HEK293 (cell line): ENCODE measurements at regions not wholly inside any gene's neighbourhood (a gene's known extent, or its start where the extent isn't known, plus 50 kb on each side); places are given as distances from the start of the nearest gene placed in this dataset.
"Not testable (repeated sequence)": the region's sequence is repeated elsewhere in the genome, so short reads cannot be mapped to it uniquely, and the experiment has no call there.

Experiments
- CTCF ChIA-PET: fragments of 350-600 bp; formaldehyde crosslinking; extraction: SDS; loops from one replicate; lab custom pipeline; 2021; ENCODE audit warnings: antibody characterized with exemption; lab: Yijun Ruan, JAX
- POLR2A ChIA-PET: fragments of 300-600 bp; formaldehyde crosslinking; extraction: SDS; loops from one replicate; lab custom pipeline; 2020; ENCODE audit warnings: antibody characterized with exemption, inconsistent platforms; lab: Yijun Ruan, JAX
- H3K27ac ChIP-seq: fragments of 200-500 bp; sonication (Bioruptor generic); 2 replicates; pipeline ENCODE4 v1.5.1; 2014; ENCODE audit warnings: low read depth, low read length, control low read depth, inconsistent platforms; ENCODE audit errors: extremely low read depth
- H3K36me3 ChIP-seq, 2 experiments: fragments of 200-500 bp in 1 of 2; sonication (Bioruptor generic) in 1 of 2; 1 replicate in 1 of 2; 2 replicates in 1 of 2; pipeline ENCODE4 v1.5.1; 2014 to 2017; ENCODE audit warnings: inconsistent platforms in 2 of 2, low read length in 2 of 2; ENCODE audit not compliant: control insufficient read depth in 2 of 2, insufficient read depth in 1 of 2
- H3K4me1 ChIP-seq: fragments of 200-500 bp; sonication (Bioruptor generic); 2 replicates; pipeline ENCODE4 v1.5.1; 2014; ENCODE audit warnings: mild to moderate bottlenecking, low read length, inconsistent platforms; ENCODE audit not compliant: control insufficient read depth, insufficient read depth
- H3K4me3 ChIP-seq: 2 replicates; pipeline ENCODE4 v1.5.1; 2011; ENCODE audit warnings: low read depth, mild to moderate bottlenecking, control low read depth, low read length, moderate library complexity
- H3K9me3 ChIP-seq: fragments of 200-500 bp; sonication (Bioruptor generic); 2 replicates; pipeline ENCODE4 v1.5.1; 2014; ENCODE audit warnings: low read depth, low read length, inconsistent platforms; ENCODE audit not compliant: control insufficient read depth, insufficient read depth
- KLF10 ChIP-seq: fragments of 450-650 bp; IDR thresholded peaks from 2 replicates; pipeline ENCODE4 v1.5.1; 2018; ENCODE audit warnings: missing biosample characterization, mild to moderate bottlenecking, missing genetic modification characterization
- MYNN ChIP-seq: fragments of 450-650 bp; formaldehyde crosslinking; IDR thresholded peaks from 2 replicates; pipeline ENCODE4 v1.5.1; 2016; ENCODE audit warnings: missing biosample characterization, missing genetic modification characterization, borderline replicate concordance
- MZF1 ChIP-seq: fragments of 450-650 bp; formaldehyde crosslinking; IDR thresholded peaks from 2 replicates; pipeline ENCODE4 v1.5.1; 2017; ENCODE audit warnings: missing biosample characterization, missing genetic modification characterization, borderline replicate concordance
- OSR2 ChIP-seq: fragments of 450-650 bp; formaldehyde crosslinking; IDR thresholded peaks from 2 replicates; pipeline ENCODE4 v1.5.1; 2016; ENCODE audit warnings: missing biosample characterization, missing genetic modification characterization
- PBX3 ChIP-seq: sonication (generic); formaldehyde crosslinking; IDR thresholded peaks from 2 replicates; pipeline ENCODE4 v1.8.1; 2022; ENCODE audit warnings: mild to moderate bottlenecking, moderate library complexity, missing genetic modification reagents
- PRDM10 ChIP-seq: fragments of 450-650 bp; formaldehyde crosslinking; IDR thresholded peaks from 2 replicates; pipeline ENCODE4 v1.5.1; 2016; ENCODE audit warnings: missing biosample characterization, missing genetic modification characterization
- SCRT2 ChIP-seq: fragments of 450-650 bp; formaldehyde crosslinking; IDR thresholded peaks from 2 replicates; pipeline ENCODE4 v1.5.1; 2016; ENCODE audit warnings: missing biosample characterization, missing genetic modification characterization
- ZBTB11 ChIP-seq: fragments of 450-650 bp; formaldehyde crosslinking; conservative IDR thresholded peaks from 2 replicates; pipeline ENCODE4 v1.5.1; 2016; ENCODE audit warnings: low read depth, missing biosample characterization, missing genetic modification characterization
- ZNF146 ChIP-seq: fragments of 450-650 bp; formaldehyde crosslinking; IDR thresholded peaks from 2 replicates; pipeline ENCODE4 v1.5.1; 2016; ENCODE audit warnings: missing biosample characterization, missing genetic modification characterization
- ZNF2 ChIP-seq: fragments of 450-650 bp; formaldehyde crosslinking; IDR thresholded peaks from 2 replicates; pipeline ENCODE4 v1.5.1; 2016; ENCODE audit warnings: missing biosample characterization, missing genetic modification characterization
- ZNF239 ChIP-seq: fragments of 450-650 bp; formaldehyde crosslinking; IDR thresholded peaks from 2 replicates; pipeline ENCODE4 v1.5.1; 2016; ENCODE audit warnings: missing biosample characterization, missing genetic modification characterization
- ZNF274 ChIP-seq, 2 experiments: fragments of 200-500 bp in 1 of 2; fragments of 450-650 bp in 1 of 2; sonication (Bioruptor generic) in 1 of 2; formaldehyde crosslinking in 1 of 2; IDR thresholded peaks; 2 replicates each; pipeline versions ENCODE4 v1.5.1 to v1.6.1; 2014 to 2016; ENCODE audit warnings: borderline replicate concordance in 1 of 2, inconsistent platforms in 1 of 2, low read length in 1 of 2, missing biosample characterization in 1 of 2, missing genetic modification characterization in 1 of 2
- ZNF571 ChIP-seq: fragments of 450-650 bp; formaldehyde crosslinking; IDR thresholded peaks from 2 replicates; pipeline ENCODE4 v1.5.0; 2017; ENCODE audit warnings: missing biosample characterization, missing genetic modification characterization
- ZNF660 ChIP-seq: fragments of 450-650 bp; IDR thresholded peaks from 2 replicates; pipeline ENCODE4 v1.5.1; 2018; ENCODE audit warnings: missing biosample characterization, mild to moderate bottlenecking, missing genetic modification characterization
- ZNF701 ChIP-seq: fragments of 450-650 bp; formaldehyde crosslinking; IDR thresholded peaks from 2 replicates; pipeline ENCODE4 v1.5.1; 2016; ENCODE audit warnings: missing biosample characterization, missing genetic modification characterization
- ZNF704 ChIP-seq: fragments of 450-650 bp; formaldehyde crosslinking; IDR thresholded peaks from 2 replicates; pipeline ENCODE4 v1.5.1; 2016; ENCODE audit warnings: missing biosample characterization, missing genetic modification characterization
- ZSCAN18 ChIP-seq: fragments of 450-650 bp; formaldehyde crosslinking; IDR thresholded peaks from 2 replicates; pipeline ENCODE4 v1.5.1; 2016; ENCODE audit warnings: missing biosample characterization, missing genetic modification characterization
- ZSCAN30 ChIP-seq: fragments of 450-650 bp; IDR thresholded peaks from 2 replicates; pipeline ENCODE4 v1.5.1; 2018; ENCODE audit warnings: missing biosample characterization, mild to moderate bottlenecking, missing genetic modification characterization, moderate library complexity
- ZSCAN5A ChIP-seq: fragments of 450-650 bp; formaldehyde crosslinking; IDR thresholded peaks from 2 replicates; pipeline ENCODE4 v1.5.1; 2016; ENCODE audit warnings: missing biosample characterization, missing genetic modification characterization

- TF ChIP-seq ZSCAN18: no peak
- no peak for TF ChIP-seq ZSCAN30 (tag by site-specific recombination)
- TF ChIP-seq OSR2 (tag by site-specific recombination): no peak
- no peak for TF ChIP-seq ZNF704 (tag by site-specific recombination)
- no peak for TF ChIP-seq KLF10
- no peak for TF ChIP-seq MYNN (tag by site-specific recombination)
- no peak for TF ChIP-seq ZNF2 (tag by site-specific recombination)
These were observed 1526.5 kb upstream of the TPTE start (continued) for GRCh38 chr21:8994640-8995511.

- H3K9me3 ChIP-seq, POLR2A ChIA-PET, CTCF ChIA-PET, H3K4me3 ChIP-seq, H3K27ac ChIP-seq, H3K36me3 ChIP-seq, H3K4me1 ChIP-seq: not testable (repeated sequence)
These were observed 1524.9 kb upstream of the TPTE start for GRCh38 chr21:8996487-8996968.

GRCh38 chr21:8997011-8997440 is 1524.4 kb upstream of the TPTE start:
- H3K9me3 ChIP-seq: no peaks in the 10 kb centered on the region
- no peak overlapping the region for H3K4me3 ChIP-seq
- H3K27ac ChIP-seq: no peak overlapping the region
- ChIA-PET CTCF (no interaction called here), POLR2A (no interaction called here)
- H3K36me3 ChIP-seq: no peaks in the 10 kb centered on the region
- no peaks in the 10 kb centered on the region for H3K4me1 ChIP-seq
- TF ChIP-seq PBX3 (CRISPR knock-in tag) (no peak), ZNF274 (IDR thresholded peaks at IDR 0.05; ENCODE audit: low read length) (no peak), ZNF274 (tag by site-specific recombination; IDR thresholded peaks at IDR 0.05; ENCODE audit: borderline replicate concordance) (no peak), ZNF660 (tag by site-specific recombination) (no peak), PRDM10 (tag by site-specific recombination) (no peak), ZSCAN5A (no peak), ZNF701 (tag by site-specific recombination) (no peak), SCRT2 (tag by site-specific recombination) (no peak), ZNF239 (tag by site-specific recombination) (no peak), MZF1 (tag by site-specific recombination) (no peak), ZBTB11 (tag by site-specific recombination) (no peak), ZNF571 (tag by site-specific recombination) (no peak), ZNF146 (tag by site-specific recombination) (no peak)
